Endothelial cell of umbilical vein (primary cell): ENCODE measurements at regions not wholly inside any gene's neighbourhood (a gene's known extent, or its start where the extent isn't known, plus 50 kb on each side); places are given as distances from the start of the nearest gene placed in this dataset.

Source experiments
- EZH2 ChIP-seq: IDR thresholded peaks from 2 replicates; pipeline ENCODE4 v1.6.1; 2012; ENCODE audit warnings: borderline replicate concordance, low read depth, mild to moderate bottlenecking, moderate library complexity, low read length, inconsistent platforms; ENCODE audit not compliant: severe bottlenecking
- FOS ChIP-seq: IDR thresholded peaks from 2 replicates; pipeline ENCODE4 v1.6.1; 2011; ENCODE audit warnings: mild to moderate bottlenecking, low read length, moderate library complexity, borderline replicate concordance; ENCODE audit not compliant: insufficient read depth
- GATA2 ChIP-seq: IDR thresholded peaks from 2 replicates; pipeline ENCODE4 v1.7.0; 2011; ENCODE audit warnings: low read depth, mild to moderate bottlenecking, moderate library complexity, mixed read lengths, low read length; ENCODE audit not compliant: insufficient read length, insufficient read depth
- JUN ChIP-seq: IDR thresholded peaks from 2 replicates; pipeline ENCODE4 v1.6.1; 2011; ENCODE audit warnings: borderline replicate concordance, low read depth; ENCODE audit not compliant: insufficient read length, insufficient read depth
- MYC ChIP-seq: IDR thresholded peaks from one replicate; pipeline ENCODE4 v1.6.1; 2011; ENCODE audit warnings: mild to moderate bottlenecking, low read depth, low read length
- POLR2A ChIP-seq: IDR thresholded peaks from 2 replicates; pipeline ENCODE4 v1.6.1; 2012; ENCODE audit warnings: low read depth, mild to moderate bottlenecking, control low read depth, low read length
- POLR2AphosphoS5 ChIP-seq: IDR thresholded peaks from 2 replicates; pipeline ENCODE4 v1.6.1; 2012; ENCODE audit warnings: low read depth, mild to moderate bottlenecking, control low read depth, low read length, moderate library complexity; ENCODE audit not compliant: insufficient read depth
- TF ChIP-seq, protein P1 (sequence below): IDR thresholded peaks from 2 replicates; pipeline ENCODE4 v1.6.1; 2011; ENCODE audit not compliant: insufficient read depth, insufficient read length
- TF ChIP-seq, protein P2 (sequence below), 2 donors: IDR thresholded peaks; 1 replicate in 1 of 2; 2 replicates in 1 of 2; pipeline ENCODE4 v1.5.1; 2011; ENCODE audit warnings: low read length in 2 of 2, mild to moderate bottlenecking in 2 of 2, moderate library complexity in 2 of 2, control low read depth in 1 of 2, inconsistent platforms in 1 of 2, low read depth in 1 of 2; ENCODE audit not compliant: insufficient read depth in 1 of 2; ENCODE audit errors: extremely low read depth in 1 of 2

DNA sequence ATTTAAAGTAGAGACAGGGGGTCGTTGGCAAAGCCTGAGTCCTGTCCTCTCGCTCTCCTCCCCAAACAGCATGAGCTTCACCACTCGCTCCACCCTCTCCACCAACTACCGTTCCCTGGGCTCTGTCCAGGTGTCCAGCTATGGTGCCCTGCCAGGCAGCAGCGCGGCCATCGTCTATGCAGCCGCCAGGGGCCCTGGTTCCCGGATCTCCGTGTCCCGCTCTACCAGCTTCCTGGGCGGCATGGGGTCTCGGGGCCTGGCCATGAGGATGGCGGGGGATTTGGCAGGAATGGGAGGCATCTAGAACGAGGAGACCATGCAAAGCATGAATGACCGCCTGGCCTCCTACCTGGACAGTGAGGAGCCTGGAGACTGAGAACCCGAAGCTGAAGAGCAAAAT, 1117.2 kb upstream of the MIR17HG start:
- TF ChIP-seq, protein P1, sequence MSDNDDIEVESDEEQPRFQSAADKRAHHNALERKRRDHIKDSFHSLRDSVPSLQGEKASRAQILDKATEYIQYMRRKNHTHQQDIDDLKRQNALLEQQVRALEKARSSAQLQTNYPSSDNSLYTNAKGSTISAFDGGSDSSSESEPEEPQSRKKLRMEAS, result no peak
- TF ChIP-seq, protein P2, sequence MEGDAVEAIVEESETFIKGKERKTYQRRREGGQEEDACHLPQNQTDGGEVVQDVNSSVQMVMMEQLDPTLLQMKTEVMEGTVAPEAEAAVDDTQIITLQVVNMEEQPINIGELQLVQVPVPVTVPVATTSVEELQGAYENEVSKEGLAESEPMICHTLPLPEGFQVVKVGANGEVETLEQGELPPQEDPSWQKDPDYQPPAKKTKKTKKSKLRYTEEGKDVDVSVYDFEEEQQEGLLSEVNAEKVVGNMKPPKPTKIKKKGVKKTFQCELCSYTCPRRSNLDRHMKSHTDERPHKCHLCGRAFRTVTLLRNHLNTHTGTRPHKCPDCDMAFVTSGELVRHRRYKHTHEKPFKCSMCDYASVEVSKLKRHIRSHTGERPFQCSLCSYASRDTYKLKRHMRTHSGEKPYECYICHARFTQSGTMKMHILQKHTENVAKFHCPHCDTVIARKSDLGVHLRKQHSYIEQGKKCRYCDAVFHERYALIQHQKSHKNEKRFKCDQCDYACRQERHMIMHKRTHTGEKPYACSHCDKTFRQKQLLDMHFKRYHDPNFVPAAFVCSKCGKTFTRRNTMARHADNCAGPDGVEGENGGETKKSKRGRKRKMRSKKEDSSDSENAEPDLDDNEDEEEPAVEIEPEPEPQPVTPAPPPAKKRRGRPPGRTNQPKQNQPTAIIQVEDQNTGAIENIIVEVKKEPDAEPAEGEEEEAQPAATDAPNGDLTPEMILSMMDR (IDR thresholded peaks at IDR 0.05; ENCODE audit: extremely low read depth in 1 of 2, insufficient read depth in 1 of 2, low read depth in 1 of 2, low read length in 2 of 2), result no peak
- TF ChIP-seq JUN (no peak), EZH2 (no peak), POLR2AphosphoS5 (no peak), POLR2A (no peak), FOS (no peak), GATA2 (no peak), MYC (no peak)
